GM06990 (cell line): ENCODE measurements at regions not wholly inside any gene's neighbourhood (a gene's known extent, or its start where the extent isn't known, plus 50 kb on each side); places are given as distances from the start of the nearest gene placed in this dataset.

Source experiments
- DNase-seq: peaks from one replicate; pipeline ENCODE4 v3.0.0-alpha.2; 2011; ENCODE audit not compliant: insufficient read length; ENCODE audit errors: extremely low read depth
- H3K27me3 ChIP-seq: replicated peaks from 2 replicates; pipeline ENCODE4 v1.6.0; 2011; ENCODE audit warnings: low read length; ENCODE audit not compliant: control insufficient read depth, insufficient read depth
- H3K36me3 ChIP-seq: 2 replicates; pipeline ENCODE4 v1.5.1; 2011; ENCODE audit warnings: low read length; ENCODE audit not compliant: control insufficient read depth, insufficient read depth
- H3K4me3 ChIP-seq: replicated peaks from 2 replicates; pipeline ENCODE4 v1.5.1; 2011; ENCODE audit warnings: low read depth, mild to moderate bottlenecking, control low read depth, low read length
- TF ChIP-seq, protein P1 (sequence below): IDR thresholded peaks from 2 replicates; pipeline ENCODE4 v1.5.1; 2011; ENCODE audit warnings: low read length, control low read depth, mild to moderate bottlenecking, inconsistent platforms; ENCODE audit not compliant: insufficient read depth, poor library complexity, severe bottlenecking

- Histone ChIP-seq H3K4me3 (no peak overlapping the region), H3K27me3 (no peaks in the 10 kb centered on the region), H3K36me3 (no peaks in the 10 kb centered on the region)
- TF ChIP-seq, protein P1, sequence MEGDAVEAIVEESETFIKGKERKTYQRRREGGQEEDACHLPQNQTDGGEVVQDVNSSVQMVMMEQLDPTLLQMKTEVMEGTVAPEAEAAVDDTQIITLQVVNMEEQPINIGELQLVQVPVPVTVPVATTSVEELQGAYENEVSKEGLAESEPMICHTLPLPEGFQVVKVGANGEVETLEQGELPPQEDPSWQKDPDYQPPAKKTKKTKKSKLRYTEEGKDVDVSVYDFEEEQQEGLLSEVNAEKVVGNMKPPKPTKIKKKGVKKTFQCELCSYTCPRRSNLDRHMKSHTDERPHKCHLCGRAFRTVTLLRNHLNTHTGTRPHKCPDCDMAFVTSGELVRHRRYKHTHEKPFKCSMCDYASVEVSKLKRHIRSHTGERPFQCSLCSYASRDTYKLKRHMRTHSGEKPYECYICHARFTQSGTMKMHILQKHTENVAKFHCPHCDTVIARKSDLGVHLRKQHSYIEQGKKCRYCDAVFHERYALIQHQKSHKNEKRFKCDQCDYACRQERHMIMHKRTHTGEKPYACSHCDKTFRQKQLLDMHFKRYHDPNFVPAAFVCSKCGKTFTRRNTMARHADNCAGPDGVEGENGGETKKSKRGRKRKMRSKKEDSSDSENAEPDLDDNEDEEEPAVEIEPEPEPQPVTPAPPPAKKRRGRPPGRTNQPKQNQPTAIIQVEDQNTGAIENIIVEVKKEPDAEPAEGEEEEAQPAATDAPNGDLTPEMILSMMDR = no peak
- DNase-seq = no peak
Observed at GRCh38 chr4:152269448-152270191, 266.3 kb downstream of the FBXW7 start.

- TF ChIP-seq, protein P1 = no peak
- H3K4me3 ChIP-seq = no peak overlapping the region
- no peak for DNase-seq
- no peaks in the 10 kb centered on the region for H3K36me3 ChIP-seq
- no peaks in the 10 kb centered on the region for H3K27me3 ChIP-seq
Observed at GRCh38 chr4:152267811-152268210, 268.1 kb downstream of the FBXW7 start.

- DNase-seq = no peak
- Histone ChIP-seq H3K27me3 (no peaks in the 10 kb centered on the region), H3K4me3 (no peak overlapping the region), H3K36me3 (no peaks in the 10 kb centered on the region)
- TF ChIP-seq, protein P1 = no peak
Observed at GRCh38 chr4:152266831-152267480, 268.9 kb downstream of the FBXW7 start.

DNA sequence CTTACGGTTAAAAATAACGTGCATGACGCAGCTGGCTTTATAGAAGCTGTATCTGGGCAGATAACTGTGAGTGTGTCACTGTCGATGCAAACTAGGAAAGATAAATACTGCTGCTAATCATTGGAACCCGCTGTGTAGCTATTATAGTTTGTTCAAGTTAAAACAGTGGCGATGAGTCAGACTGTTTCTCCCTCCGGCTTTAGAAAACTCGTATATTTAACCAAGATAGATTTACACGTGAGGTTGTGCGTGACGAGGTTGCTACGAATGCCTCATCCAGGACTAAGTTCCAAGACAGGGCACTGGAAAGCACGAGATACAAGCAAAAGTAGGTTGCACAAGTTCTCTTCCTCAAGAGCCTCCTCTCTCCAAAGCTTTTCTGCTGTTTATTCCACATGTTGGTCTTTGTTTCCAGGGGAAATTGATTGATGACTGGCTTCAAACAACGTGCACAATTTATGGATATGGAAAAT lies 270.7 kb downstream of the FBXW7 start:
- H3K4me3 ChIP-seq = no peak overlapping the region

GRCh38 chr4:152264106-152264505 lies 271.8 kb downstream of the FBXW7 start:
- no peaks in the 10 kb centered on the region for H3K36me3 ChIP-seq
- no peaks in the 10 kb centered on the region for H3K27me3 ChIP-seq
- TF ChIP-seq, protein P1 = no peak
- H3K4me3 ChIP-seq = no peak overlapping the region
- DNase-seq = no peak

More for the DNA sequence above, 270.7 kb downstream of the FBXW7 start:
- Histone ChIP-seq H3K36me3 (no peaks in the 10 kb centered on the region), H3K27me3 (no peaks in the 10 kb centered on the region)
- TF ChIP-seq, protein P1 = no peak
- no peak for DNase-seq
